HG02981 (cell line): ENCODE measurements at regions not wholly inside any gene's neighbourhood (a gene's known extent, or its start where the extent isn't known, plus 50 kb on each side); places are given as distances from the start of the nearest gene placed in this dataset.

Source experiments
- ATAC-seq: cut with Tn5 transposase; IDR thresholded peaks from one replicate; pipeline ENCODE4 v1.9.1; 2021; ENCODE audit warnings: mild to moderate bottlenecking, moderate library complexity; ENCODE audit not compliant: unreplicated experiment

- ATAC-seq, result no peak
Observed at GRCh38 chr3:42037318-42037945, 53.7 kb upstream of the TRAK1 start.

GRCh38 chr3:42036483-42036823 is 54.7 kb upstream of the TRAK1 start:
- ATAC-seq, result no peak

- no peak for ATAC-seq
Observed at GRCh38 chr3:42035816-42036482, 55.2 kb upstream of the TRAK1 start.

- no peak for ATAC-seq
Observed at GRCh38 chr3:42035007-42035406, 56.1 kb upstream of the TRAK1 start.

GRCh38 chr3:42033741-42034140 is 57.4 kb upstream of the TRAK1 start:
- ATAC-seq, result no peak

- ATAC-seq, result no peak
Observed at GRCh38 chr3:42032693-42033349, 58.3 kb upstream of the TRAK1 start.

GRCh38 chr3:42031808-42032480 is 59.2 kb upstream of the TRAK1 start:
- ATAC-seq, result no peak

- ATAC-seq, result no peak
Observed at GRCh38 chr3:42028474-42028873, 62.7 kb upstream of the TRAK1 start.

GRCh38 chr3:42027571-42027970 is 63.6 kb upstream of the TRAK1 start:
- no peak for ATAC-seq

- no peak for ATAC-seq
Observed at GRCh38 chr3:42025370-42026138, 63.7 kb upstream of the ULK4 start.

GRCh38 chr3:42024591-42025351 is 62.9 kb upstream of the ULK4 start:
- ATAC-seq, result peak; percentile 61

- no peak for ATAC-seq
Observed at GRCh38 chr3:42023380-42023779, 61.5 kb upstream of the ULK4 start.

GRCh38 chr3:42022355-42022754 is 60.5 kb upstream of the ULK4 start:
- no peak for ATAC-seq

- ATAC-seq, result no peak
Observed at GRCh38 chr3:42020684-42021307, 58.9 kb upstream of the ULK4 start.

- ATAC-seq, result no peak
Observed at GRCh38 chr3:42019953-42020260, 58.0 kb upstream of the ULK4 start.

GRCh38 chr3:42019144-42019952 is 57.4 kb upstream of the ULK4 start:
- no peak for ATAC-seq

- ATAC-seq, result no peak
Observed at GRCh38 chr3:42014921-42015533, 53.1 kb upstream of the ULK4 start.

- no peak for ATAC-seq
Observed at GRCh38 chr3:42014458-42014920, 52.6 kb upstream of the ULK4 start.
